ENCODE measurements at regions not wholly inside any gene's neighbourhood (a gene's known extent, or its start where the extent isn't known, plus 50 kb on each side); places are given as distances from the start of the nearest gene placed in this dataset.

DNA sequence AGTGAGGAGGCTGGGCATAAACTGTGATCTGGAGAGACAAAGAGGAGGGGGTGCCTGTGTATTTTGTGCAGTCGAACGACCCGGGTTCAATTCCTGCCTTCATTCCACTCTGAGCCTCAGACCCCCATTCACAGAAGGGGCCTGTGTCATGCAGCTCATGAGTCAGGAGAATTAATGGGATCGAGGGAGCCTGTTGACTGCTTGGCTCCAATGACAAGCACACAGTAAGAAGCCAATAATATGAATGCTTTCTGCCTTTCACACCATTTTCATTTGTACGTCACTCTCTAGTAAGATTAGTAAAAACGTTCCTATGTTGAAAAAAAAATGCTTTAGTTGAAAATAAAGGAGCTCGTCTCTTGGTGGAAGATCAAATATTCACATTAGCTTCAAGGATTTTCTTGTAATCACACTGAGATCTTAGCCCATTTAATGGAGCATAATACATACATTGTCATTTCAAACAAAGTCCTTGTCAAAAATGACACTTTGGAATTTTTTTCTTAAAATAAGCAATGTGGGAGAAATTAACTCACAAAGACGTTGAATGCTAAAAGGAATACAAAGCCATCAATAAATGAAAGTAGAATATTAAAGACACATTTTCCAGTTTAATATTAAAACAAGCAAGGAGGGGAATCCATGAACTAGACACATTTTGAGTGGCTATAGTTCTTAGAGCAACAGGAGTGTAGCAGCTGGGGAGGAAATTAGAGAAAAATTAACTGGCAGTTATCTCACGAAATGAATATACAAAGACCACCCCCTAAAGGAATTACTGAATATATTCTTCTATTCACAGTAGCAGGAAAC lies 246.7 kb upstream of the AFDN start (continued):
- TF ChIP-seq, protein P1, sequence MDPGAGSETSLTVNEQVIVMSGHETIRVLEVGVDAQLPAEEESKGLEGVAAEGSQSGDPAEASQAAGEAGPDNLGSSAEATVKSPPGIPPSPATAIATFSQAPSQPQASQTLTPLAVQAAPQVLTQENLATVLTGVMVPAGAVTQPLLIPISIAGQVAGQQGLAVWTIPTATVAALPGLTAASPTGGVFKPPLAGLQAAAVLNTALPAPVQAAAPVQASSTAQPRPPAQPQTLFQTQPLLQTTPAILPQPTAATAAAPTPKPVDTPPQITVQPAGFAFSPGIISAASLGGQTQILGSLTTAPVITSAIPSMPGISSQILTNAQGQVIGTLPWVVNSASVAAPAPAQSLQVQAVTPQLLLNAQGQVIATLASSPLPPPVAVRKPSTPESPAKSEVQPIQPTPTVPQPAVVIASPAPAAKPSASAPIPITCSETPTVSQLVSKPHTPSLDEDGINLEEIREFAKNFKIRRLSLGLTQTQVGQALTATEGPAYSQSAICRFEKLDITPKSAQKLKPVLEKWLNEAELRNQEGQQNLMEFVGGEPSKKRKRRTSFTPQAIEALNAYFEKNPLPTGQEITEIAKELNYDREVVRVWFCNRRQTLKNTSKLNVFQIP (CRISPR knock-in tag; IDR thresholded peaks at IDR 0.05; ENCODE audit: borderline replicate concordance, low read depth): no peak
- TF ChIP-seq BACH2 (CRISPR knock-in tag; IDR thresholded peaks at IDR 0.05; ENCODE audit: borderline replicate concordance) (no peak), TCF4 (CRISPR knock-in tag; IDR thresholded peaks at IDR 0.05; ENCODE audit: borderline replicate concordance) (no peak), ZC3H10 (CRISPR knock-in tag; IDR thresholded peaks at IDR 0.05) (no peak), CSDC2 (CRISPR knock-in tag; IDR thresholded peaks at IDR 0.05) (no peak), ZNF565 (CRISPR knock-in tag; conservative IDR thresholded peaks at IDR 0.05; ENCODE audit: low read depth) (no peak)

DNA sequence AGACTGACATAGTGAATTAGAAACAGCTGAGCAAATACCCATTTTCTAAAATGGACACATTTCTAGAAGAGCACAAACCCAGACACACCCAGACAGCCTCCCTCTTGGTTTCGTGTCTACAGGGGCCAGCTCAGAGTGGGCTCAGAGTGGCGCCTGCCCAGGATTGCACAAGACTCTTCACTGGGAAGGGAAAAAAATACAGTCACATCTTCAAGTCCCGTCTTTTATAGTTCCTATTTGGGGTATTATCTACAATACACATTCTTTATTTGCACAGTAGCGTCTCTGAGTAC lies 246.1 kb upstream of the AFDN start:
- TF ChIP-seq ZNF565 (CRISPR knock-in tag; conservative IDR thresholded peaks at IDR 0.05; ENCODE audit: low read depth): no peak
- TF ChIP-seq, protein P1 (CRISPR knock-in tag; IDR thresholded peaks at IDR 0.05; ENCODE audit: borderline replicate concordance, low read depth): no peak
- TF ChIP-seq RARB (CRISPR knock-in tag; IDR thresholded peaks at IDR 0.05): no peak
- TF ChIP-seq, protein P2, sequence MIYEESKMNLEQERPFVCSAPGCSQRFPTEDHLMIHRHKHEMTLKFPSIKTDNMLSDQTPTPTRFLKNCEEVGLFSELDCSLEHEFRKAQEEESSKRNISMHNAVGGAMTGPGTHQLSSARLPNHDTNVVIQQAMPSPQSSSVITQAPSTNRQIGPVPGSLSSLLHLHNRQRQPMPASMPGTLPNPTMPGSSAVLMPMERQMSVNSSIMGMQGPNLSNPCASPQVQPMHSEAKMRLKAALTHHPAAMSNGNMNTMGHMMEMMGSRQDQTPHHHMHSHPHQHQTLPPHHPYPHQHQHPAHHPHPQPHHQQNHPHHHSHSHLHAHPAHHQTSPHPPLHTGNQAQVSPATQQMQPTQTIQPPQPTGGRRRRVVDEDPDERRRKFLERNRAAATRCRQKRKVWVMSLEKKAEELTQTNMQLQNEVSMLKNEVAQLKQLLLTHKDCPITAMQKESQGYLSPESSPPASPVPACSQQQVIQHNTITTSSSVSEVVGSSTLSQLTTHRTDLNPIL (CRISPR knock-in tag; IDR thresholded peaks at IDR 0.05; ENCODE audit: low read depth): no peak
- no peak for TF ChIP-seq PPARA (CRISPR knock-in tag; IDR thresholded peaks at IDR 0.05; ENCODE audit: borderline replicate concordance)
- TF ChIP-seq, protein P3, sequence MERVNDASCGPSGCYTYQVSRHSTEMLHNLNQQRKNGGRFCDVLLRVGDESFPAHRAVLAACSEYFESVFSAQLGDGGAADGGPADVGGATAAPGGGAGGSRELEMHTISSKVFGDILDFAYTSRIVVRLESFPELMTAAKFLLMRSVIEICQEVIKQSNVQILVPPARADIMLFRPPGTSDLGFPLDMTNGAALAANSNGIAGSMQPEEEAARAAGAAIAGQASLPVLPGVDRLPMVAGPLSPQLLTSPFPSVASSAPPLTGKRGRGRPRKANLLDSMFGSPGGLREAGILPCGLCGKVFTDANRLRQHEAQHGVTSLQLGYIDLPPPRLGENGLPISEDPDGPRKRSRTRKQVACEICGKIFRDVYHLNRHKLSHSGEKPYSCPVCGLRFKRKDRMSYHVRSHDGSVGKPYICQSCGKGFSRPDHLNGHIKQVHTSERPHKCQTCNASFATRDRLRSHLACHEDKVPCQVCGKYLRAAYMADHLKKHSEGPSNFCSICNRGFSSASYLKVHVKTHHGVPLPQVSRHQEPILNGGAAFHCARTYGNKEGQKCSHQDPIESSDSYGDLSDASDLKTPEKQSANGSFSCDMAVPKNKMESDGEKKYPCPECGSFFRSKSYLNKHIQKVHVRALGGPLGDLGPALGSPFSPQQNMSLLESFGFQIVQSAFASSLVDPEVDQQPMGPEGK (CRISPR knock-in tag; IDR thresholded peaks at IDR 0.05; ENCODE audit: borderline replicate concordance): no peak
- TF ChIP-seq ZNF8 (CRISPR knock-in tag; IDR thresholded peaks at IDR 0.05): no peak
- no peak for TF ChIP-seq SNAI2 (CRISPR knock-in tag; IDR thresholded peaks at IDR 0.05)
- no peak for TF ChIP-seq BACH2 (CRISPR knock-in tag; IDR thresholded peaks at IDR 0.05; ENCODE audit: borderline replicate concordance)
- TF ChIP-seq ISL1 (CRISPR knock-in tag; IDR thresholded peaks at IDR 0.05): no peak
- TF ChIP-seq ZNF70 (CRISPR knock-in tag; IDR thresholded peaks at IDR 0.05): no peak
- TF ChIP-seq ESRRG (CRISPR knock-in tag; IDR thresholded peaks at IDR 0.05): no peak
- TF ChIP-seq ZFP30 (CRISPR knock-in tag; IDR thresholded peaks at IDR 0.05): no peak
- TF ChIP-seq ARNTL (CRISPR knock-in tag; IDR thresholded peaks at IDR 0.05; ENCODE audit: borderline replicate concordance, low read depth): no peak
- TF ChIP-seq TOX (CRISPR knock-in tag; IDR thresholded peaks at IDR 0.05; ENCODE audit: borderline replicate concordance): no peak
- no peak for TF ChIP-seq CSDC2 (CRISPR knock-in tag; IDR thresholded peaks at IDR 0.05)
- ATAC-seq: no peak

DNA sequence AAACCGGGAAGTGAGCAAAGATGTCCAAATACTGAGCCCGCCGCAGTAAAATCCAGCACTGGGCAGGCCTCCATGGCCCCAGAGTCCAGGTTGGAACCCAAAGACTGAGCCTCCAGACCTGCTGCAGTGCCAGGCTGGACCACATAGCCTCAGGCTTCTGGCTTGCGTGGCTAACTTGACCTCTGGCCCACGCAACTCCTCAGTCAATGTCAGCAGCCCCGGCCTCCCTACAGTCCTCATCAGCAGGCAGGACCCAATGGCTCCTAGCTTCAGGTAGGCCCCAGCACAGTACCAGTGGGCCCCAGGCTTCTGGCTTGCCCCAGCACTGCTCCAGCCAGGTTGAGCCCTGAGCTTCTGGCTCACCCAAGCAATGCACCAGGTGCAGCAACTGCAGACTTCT lies 245.1 kb upstream of the AFDN start:
- no peak for ATAC-seq
- TF ChIP-seq, protein P4, sequence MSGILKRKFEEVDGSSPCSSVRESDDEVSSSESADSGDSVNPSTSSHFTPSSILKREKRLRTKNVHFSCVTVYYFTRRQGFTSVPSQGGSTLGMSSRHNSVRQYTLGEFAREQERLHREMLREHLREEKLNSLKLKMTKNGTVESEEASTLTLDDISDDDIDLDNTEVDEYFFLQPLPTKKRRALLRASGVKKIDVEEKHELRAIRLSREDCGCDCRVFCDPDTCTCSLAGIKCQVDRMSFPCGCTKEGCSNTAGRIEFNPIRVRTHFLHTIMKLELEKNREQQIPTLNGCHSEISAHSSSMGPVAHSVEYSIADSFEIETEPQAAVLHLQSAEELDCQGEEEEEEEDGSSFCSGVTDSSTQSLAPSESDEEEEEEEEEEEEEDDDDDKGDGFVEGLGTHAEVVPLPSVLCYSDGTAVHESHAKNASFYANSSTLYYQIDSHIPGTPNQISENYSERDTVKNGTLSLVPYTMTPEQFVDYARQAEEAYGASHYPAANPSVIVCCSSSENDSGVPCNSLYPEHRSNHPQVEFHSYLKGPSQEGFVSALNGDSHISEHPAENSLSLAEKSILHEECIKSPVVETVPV (CRISPR knock-in tag; IDR thresholded peaks at IDR 0.05): no peak
- TF ChIP-seq RARB (CRISPR knock-in tag; IDR thresholded peaks at IDR 0.05) (no peak), ZNF565 (CRISPR knock-in tag; conservative IDR thresholded peaks at IDR 0.05; ENCODE audit: low read depth) (no peak)

DNA sequence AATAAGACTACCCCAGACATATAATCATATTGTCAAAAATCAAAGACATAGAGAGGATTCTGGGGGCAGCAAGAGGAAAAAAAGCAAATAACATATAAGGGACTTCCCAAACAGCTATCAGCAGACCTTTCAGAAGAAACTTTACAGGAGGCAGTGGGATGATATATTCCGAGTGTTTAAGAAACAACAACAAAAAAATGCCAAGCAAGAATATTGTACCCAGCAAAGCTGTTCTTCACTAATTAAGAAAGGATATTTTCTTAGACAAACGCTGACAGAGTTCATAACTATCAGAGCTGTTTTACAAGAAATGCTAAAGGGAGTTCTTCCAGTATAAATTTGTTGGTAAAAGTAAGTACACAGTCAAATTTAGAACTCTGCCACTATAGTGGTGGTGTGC lies 243.3 kb upstream of the AFDN start:
- ATAC-seq: no peak
- TF ChIP-seq SNAI2 (CRISPR knock-in tag; IDR thresholded peaks at IDR 0.05) (no peak), GLIS3 (CRISPR knock-in tag; IDR thresholded peaks at IDR 0.05) (no peak), BACH2 (CRISPR knock-in tag; IDR thresholded peaks at IDR 0.05; ENCODE audit: borderline replicate concordance) (no peak), TCF4 (CRISPR knock-in tag; IDR thresholded peaks at IDR 0.05; ENCODE audit: borderline replicate concordance) (no peak), RARB (CRISPR knock-in tag; IDR thresholded peaks at IDR 0.05) (no peak), CSDC2 (CRISPR knock-in tag; IDR thresholded peaks at IDR 0.05) (no peak), TOX (CRISPR knock-in tag; IDR thresholded peaks at IDR 0.05; ENCODE audit: borderline replicate concordance) (no peak), ZNF8 (CRISPR knock-in tag; IDR thresholded peaks at IDR 0.05) (no peak), ZNF70 (CRISPR knock-in tag; IDR thresholded peaks at IDR 0.05) (no peak), ARNTL (CRISPR knock-in tag; IDR thresholded peaks at IDR 0.05; ENCODE audit: borderline replicate concordance, low read depth) (no peak)
- TF ChIP-seq, protein P2 (CRISPR knock-in tag; IDR thresholded peaks at IDR 0.05; ENCODE audit: low read depth): no peak
- TF ChIP-seq, protein P3 (CRISPR knock-in tag; IDR thresholded peaks at IDR 0.05; ENCODE audit: borderline replicate concordance): no peak
- TF ChIP-seq, protein P4 (CRISPR knock-in tag; IDR thresholded peaks at IDR 0.05): no peak

Measured in SK-N-SH treated with all-trans-retinoic acid at 6 μM for 48 hours (cell line).